Trophoblast cell (in vitro differentiated cells and primary cell): ENCODE measurements at regions not wholly inside any gene's neighbourhood (a gene's known extent, or its start where the extent isn't known, plus 50 kb on each side); places are given as distances from the start of the nearest gene placed in this dataset.

Source experiments
- DNase-seq, 2 donors: peaks; one replicate each; pipeline ENCODE4 v3.0.0-alpha.2; 2016
- H2AFZ ChIP-seq: 2 replicates; pipeline ENCODE4 v1.6.1; 2013; ENCODE audit warnings: low read length, moderate library complexity, mild to moderate bottlenecking; ENCODE audit not compliant: insufficient read depth, poor library complexity
- H2AK5ac ChIP-seq: 2 replicates; pipeline ENCODE4 v1.6.1; 2013; ENCODE audit warnings: mild to moderate bottlenecking, low read length
- H2BK120ac ChIP-seq: 2 replicates; pipeline ENCODE4 v1.6.1; 2013; ENCODE audit warnings: low read length, mild to moderate bottlenecking, moderate library complexity; ENCODE audit not compliant: insufficient read depth, poor library complexity
- H2BK12ac ChIP-seq: 2 replicates; pipeline ENCODE4 v1.6.1; 2013; ENCODE audit warnings: mild to moderate bottlenecking, low read length, moderate library complexity
- H2BK5ac ChIP-seq: 2 replicates; pipeline ENCODE4 v1.6.1; 2013; ENCODE audit warnings: low read length, low read depth, moderate library complexity, mild to moderate bottlenecking; ENCODE audit not compliant: poor library complexity
- H3K14ac ChIP-seq: 2 replicates; pipeline ENCODE4 v1.6.1; 2013; ENCODE audit warnings: mild to moderate bottlenecking, low read length
- H3K18ac ChIP-seq: 2 replicates; pipeline ENCODE4 v1.6.1; 2013; ENCODE audit warnings: mild to moderate bottlenecking, low read length
- H3K23ac ChIP-seq: 2 replicates; pipeline ENCODE4 v1.6.1; 2013; ENCODE audit warnings: low read length
- H3K27ac ChIP-seq: 2 replicates; pipeline ENCODE4 v1.5.1; 2013; ENCODE audit warnings: low read depth, mild to moderate bottlenecking, inconsistent platforms, low read length, moderate library complexity
- H3K27me3 ChIP-seq: 2 replicates; pipeline ENCODE4 v1.6.1; 2013; ENCODE audit warnings: inconsistent platforms, mild to moderate bottlenecking, low read length, moderate library complexity; ENCODE audit not compliant: insufficient read depth
- H3K36me3 ChIP-seq, 2 experiments: 1 replicate in 1 of 2; 2 replicates in 1 of 2; pipeline ENCODE4 v1.6.1; 2013; ENCODE audit warnings: low read length in 2 of 2, mild to moderate bottlenecking in 2 of 2, moderate library complexity in 1 of 2; ENCODE audit not compliant: insufficient read depth in 2 of 2, control insufficient read depth in 1 of 2
- H3K4ac ChIP-seq: 2 replicates; pipeline ENCODE4 v1.6.1; 2013; ENCODE audit warnings: low read depth, mild to moderate bottlenecking, low read length, moderate library complexity
- H3K4me1 ChIP-seq, 2 experiments: 1 replicate in 1 of 2; 2 replicates in 1 of 2; pipeline ENCODE4 v1.6.1; 2013; ENCODE audit warnings: low read length in 2 of 2, mild to moderate bottlenecking in 2 of 2, moderate library complexity in 1 of 2; ENCODE audit not compliant: insufficient read depth in 2 of 2, control insufficient read depth in 1 of 2
- H3K4me2 ChIP-seq: 2 replicates; pipeline ENCODE4 v1.6.1; 2013; ENCODE audit warnings: inconsistent platforms, mild to moderate bottlenecking, low read length, moderate library complexity
- H3K4me3 ChIP-seq: 2 replicates; pipeline ENCODE4 v1.5.1; 2013; ENCODE audit warnings: mild to moderate bottlenecking, low read depth, low read length, inconsistent platforms
- H3K79me1 ChIP-seq: one replicate; pipeline ENCODE4 v1.6.1; 2013; ENCODE audit warnings: low read length
- H3K79me2 ChIP-seq: 2 replicates; pipeline ENCODE4 v1.6.1; 2013; ENCODE audit warnings: low read length, mild to moderate bottlenecking; ENCODE audit not compliant: control insufficient read depth, insufficient read depth, poor library complexity
- H3K9ac ChIP-seq: 2 replicates; pipeline ENCODE4 v1.6.1; 2013; ENCODE audit warnings: mild to moderate bottlenecking, low read length
- H3K9me3 ChIP-seq: 2 replicates; pipeline ENCODE4 v1.6.1; 2013; ENCODE audit warnings: low read depth, mild to moderate bottlenecking, control low read depth, inconsistent platforms, low read length; ENCODE audit not compliant: insufficient read depth
- H4K12ac ChIP-seq: 2 replicates; pipeline ENCODE4 v1.6.1; 2013; ENCODE audit warnings: low read depth, mild to moderate bottlenecking, low read length, moderate library complexity
- H4K8ac ChIP-seq: 2 replicates; pipeline ENCODE4 v1.6.1; 2013; ENCODE audit warnings: low read depth, mild to moderate bottlenecking, low read length, moderate library complexity
- H4K91ac ChIP-seq: one replicate; pipeline ENCODE4 v1.6.1; 2013; ENCODE audit warnings: low read depth, mild to moderate bottlenecking, low read length, moderate library complexity
- WGBS: extraction: QIAGEN DNeasy Blood & Tissue Kit; methylation state at CpG from one replicate; pipeline ENCODE4 v1.1.7; 2013; ENCODE audit warnings: missing lambda C conversion rate; ENCODE audit not compliant: insufficient read length, insufficient coverage; ENCODE audit errors: extremely low coverage; 5-methylcytosine and 5-hydroxymethylcytosine counted together

GRCh38 chr15:70420086-70420947 is 322.6 kb upstream of the TLE3 start:
- H3K14ac ChIP-seq: no peak overlapping the region
- H2BK120ac ChIP-seq: no peak overlapping the region
- H3K4me3 ChIP-seq: no peak overlapping the region
- peaks cover 3 to 6% of the 10 kb centered on the region in 2 experiments for H3K4me1 ChIP-seq
- H3K36me3 ChIP-seq: no peaks in the 10 kb centered on the region
- no peak overlapping the region for H4K91ac ChIP-seq
- no peaks in the 10 kb centered on the region for H3K79me2 ChIP-seq
- H2AK5ac ChIP-seq: no peak overlapping the region
- no CpG with 5 or more reads among the region's 4 CpGs for WGBS
- H3K23ac ChIP-seq: no peak overlapping the region
- H3K4me2 ChIP-seq: no peak overlapping the region
- no peak overlapping the region for H3K9ac ChIP-seq
- H4K8ac ChIP-seq: no peak overlapping the region
- no peak overlapping the region for H4K12ac ChIP-seq
- no peak for DNase-seq
- no peak overlapping the region for H2BK12ac ChIP-seq
- H3K18ac ChIP-seq: no peak overlapping the region
- no peaks in the 10 kb centered on the region for H3K27me3 ChIP-seq
- no peaks in the 10 kb centered on the region for H3K79me1 ChIP-seq
- H2AFZ ChIP-seq: no peak overlapping the region
- no peak overlapping the region for H2BK5ac ChIP-seq
- no peaks in the 10 kb centered on the region for H3K9me3 ChIP-seq
- no peak overlapping the region for H3K4ac ChIP-seq
- H3K27ac ChIP-seq: no peak overlapping the region

GRCh38 chr15:70418943-70419342 is 321.2 kb upstream of the TLE3 start:
- Histone ChIP-seq H3K27ac (no peak overlapping the region), H4K12ac (no peak overlapping the region), H2AFZ (no peak overlapping the region), H3K4ac (no peak overlapping the region), H2AK5ac (no peak overlapping the region), H3K79me2 (no peaks in the 10 kb centered on the region), H3K14ac (no peak overlapping the region), H2BK5ac (no peak overlapping the region), H3K79me1 (no peaks in the 10 kb centered on the region), H3K4me3 (no peak overlapping the region), H3K9me3 (no peaks in the 10 kb centered on the region), H2BK12ac (no peak overlapping the region), H3K27me3 (no peaks in the 10 kb centered on the region), H3K23ac (no peak overlapping the region), H2BK120ac (no peak overlapping the region), H3K36me3 (no peaks in the 10 kb centered on the region), H3K4me2 (no peak overlapping the region), H4K8ac (no peak overlapping the region), H4K91ac (no peak overlapping the region), H3K18ac (no peak overlapping the region), H3K4me1 (peaks cover 3 to 6% of the 10 kb centered on the region in 2 experiments), H3K9ac (no peak overlapping the region)
- DNase-seq: no peak
- no CpG with 5 or more reads among the region's 11 CpGs for WGBS

GRCh38 chr15:70417535-70417934 is 319.8 kb upstream of the TLE3 start:
- H3K79me2 ChIP-seq: no peaks in the 10 kb centered on the region
- no peak overlapping the region for H3K4me3 ChIP-seq
- no peak overlapping the region for H3K9ac ChIP-seq
- no peak overlapping the region for H2AFZ ChIP-seq
- H2BK5ac ChIP-seq: no peak overlapping the region
- WGBS: no CpG with 5 or more reads among the region's 6 CpGs
- no peak overlapping the region for H2BK12ac ChIP-seq
- no peak overlapping the region for H3K14ac ChIP-seq
- H3K4me1 ChIP-seq: peaks cover 3% of the 10 kb centered on the region in 2 experiments
- no peaks in the 10 kb centered on the region for H3K79me1 ChIP-seq
- no peak overlapping the region for H4K8ac ChIP-seq
- no peaks in the 10 kb centered on the region for H3K36me3 ChIP-seq
- H4K12ac ChIP-seq: no peak overlapping the region
- no peaks in the 10 kb centered on the region for H3K27me3 ChIP-seq
- no peak overlapping the region for H3K4me2 ChIP-seq
- no peak overlapping the region for H4K91ac ChIP-seq
- H2BK120ac ChIP-seq: no peak overlapping the region
- H3K23ac ChIP-seq: no peak overlapping the region
- H3K4ac ChIP-seq: no peak overlapping the region
- DNase-seq: no peak
- no peak overlapping the region for H2AK5ac ChIP-seq
- no peaks in the 10 kb centered on the region for H3K9me3 ChIP-seq
- no peak overlapping the region for H3K18ac ChIP-seq
- no peak overlapping the region for H3K27ac ChIP-seq

GRCh38 chr15:70416829-70417228 is 319.1 kb upstream of the TLE3 start:
- no peak overlapping the region for H3K9ac ChIP-seq
- H3K4me1 ChIP-seq: no peaks in the 10 kb centered on the region
- H3K14ac ChIP-seq: no peak overlapping the region
- no peak overlapping the region for H3K4me3 ChIP-seq
- H3K79me1 ChIP-seq: no peaks in the 10 kb centered on the region
- H4K12ac ChIP-seq: no peak overlapping the region
- no peak overlapping the region for H3K4ac ChIP-seq
- WGBS: no CpG with 5 or more reads among the region's 2 CpGs
- H4K8ac ChIP-seq: no peak overlapping the region
- no peak overlapping the region for H2AFZ ChIP-seq
- H3K36me3 ChIP-seq: no peaks in the 10 kb centered on the region
- H3K79me2 ChIP-seq: no peaks in the 10 kb centered on the region
- no peak overlapping the region for H3K27ac ChIP-seq
- no peak overlapping the region for H3K18ac ChIP-seq
- DNase-seq: no peak
- H2AK5ac ChIP-seq: no peak overlapping the region
- H3K9me3 ChIP-seq: no peaks in the 10 kb centered on the region
- H3K4me2 ChIP-seq: no peak overlapping the region
- H2BK120ac ChIP-seq: no peak overlapping the region
- no peak overlapping the region for H4K91ac ChIP-seq
- no peak overlapping the region for H2BK5ac ChIP-seq
- no peak overlapping the region for H3K23ac ChIP-seq
- no peaks in the 10 kb centered on the region for H3K27me3 ChIP-seq
- H2BK12ac ChIP-seq: no peak overlapping the region
